Ureter (tissue), 1 donor: ENCODE measurements at regions not wholly inside any gene's neighbourhood (a gene's known extent, or its start where the extent isn't known, plus 50 kb on each side); places are given as distances from the start of the nearest gene placed in this dataset.
"Not testable (repeated sequence)": the region's sequence is repeated elsewhere in the genome, so short reads cannot be mapped to it uniquely, and the experiment has no call there.

Experiments used
- DNase-seq: peaks from one replicate; pipeline ENCODE4 v3.0.0-alpha.2; 2020; ENCODE audit warnings: low spot score
- donor health status: DM: yes; HTN: yes; CAD: no.

DNA sequence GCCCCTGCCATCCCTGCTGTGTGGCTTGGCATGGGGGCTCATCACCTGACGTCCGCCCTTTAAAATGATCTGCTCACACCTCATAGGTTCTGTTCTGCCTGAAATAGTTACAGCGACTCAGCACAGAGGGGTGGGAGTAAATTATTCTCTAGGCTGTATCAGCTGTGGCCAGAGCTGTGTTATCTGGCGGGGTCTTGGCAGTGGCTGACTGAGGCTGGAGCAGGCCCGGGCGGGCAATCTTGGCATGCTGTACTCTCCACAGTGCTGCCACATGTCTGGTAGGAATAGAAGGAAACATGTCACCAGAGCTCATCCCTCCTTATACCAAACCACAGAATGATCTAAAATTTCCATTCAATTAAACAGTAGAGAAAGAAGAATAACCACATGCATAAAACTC lies 499.9 kb upstream of the LMCD1 start:
- no peak for DNase-seq

DNA sequence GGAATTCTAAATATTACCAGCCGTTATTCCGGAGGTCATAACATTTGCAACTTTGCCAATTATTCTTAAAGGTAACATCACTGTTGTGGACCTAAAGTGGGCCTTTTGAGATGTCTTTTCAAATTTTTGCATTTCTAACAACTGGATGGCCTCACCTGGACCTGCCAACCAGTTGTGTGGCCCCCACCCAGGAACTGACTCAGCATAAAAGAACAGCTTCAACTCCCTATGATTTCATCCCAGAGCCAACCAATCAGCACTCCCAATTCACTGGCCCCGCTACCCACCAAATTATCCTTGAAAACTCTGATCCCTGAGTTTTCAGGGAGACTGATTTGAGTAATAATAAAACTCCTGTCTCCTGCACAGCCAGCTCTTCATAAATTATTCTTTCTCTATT lies 489.7 kb upstream of the LMCD1 start:
- DNase-seq: no peak

DNA sequence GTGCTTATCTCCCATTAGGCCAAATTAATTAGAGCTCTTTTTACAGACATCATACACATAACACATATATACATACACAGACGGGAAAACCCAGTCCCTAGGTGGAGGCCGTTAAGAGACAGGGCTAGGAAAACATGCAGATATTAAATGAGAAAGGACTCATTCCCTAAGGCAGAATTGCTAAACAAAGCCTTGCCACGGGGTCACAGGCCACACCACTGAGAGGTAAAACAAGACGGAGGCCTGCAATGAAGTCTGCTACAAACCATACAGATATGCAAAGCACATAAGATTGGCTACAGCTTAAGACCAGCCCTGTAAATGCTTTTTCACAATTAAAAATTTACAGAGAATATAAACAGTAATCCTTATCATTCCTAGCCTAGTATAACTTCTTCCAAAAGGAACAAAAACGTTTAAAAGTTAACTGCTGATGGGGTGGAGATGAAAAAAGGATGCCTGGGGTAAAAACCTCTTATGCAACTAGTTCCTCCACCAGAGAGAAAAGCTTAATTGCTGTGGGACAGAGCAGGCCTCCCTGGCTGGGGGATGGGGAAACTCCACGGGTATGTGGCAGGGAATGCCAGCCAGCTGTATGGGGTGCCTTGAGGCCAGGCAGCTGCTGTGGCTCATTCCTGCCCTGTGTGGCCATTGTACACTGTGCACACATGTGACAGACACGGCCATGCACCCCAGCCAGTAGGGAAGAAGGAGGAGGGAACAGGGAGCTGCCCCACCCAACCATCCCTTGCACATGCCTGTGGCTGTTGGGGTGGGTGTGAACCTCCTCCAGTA lies 481.4 kb upstream of the LMCD1 start:
- DNase-seq: no peak

DNA sequence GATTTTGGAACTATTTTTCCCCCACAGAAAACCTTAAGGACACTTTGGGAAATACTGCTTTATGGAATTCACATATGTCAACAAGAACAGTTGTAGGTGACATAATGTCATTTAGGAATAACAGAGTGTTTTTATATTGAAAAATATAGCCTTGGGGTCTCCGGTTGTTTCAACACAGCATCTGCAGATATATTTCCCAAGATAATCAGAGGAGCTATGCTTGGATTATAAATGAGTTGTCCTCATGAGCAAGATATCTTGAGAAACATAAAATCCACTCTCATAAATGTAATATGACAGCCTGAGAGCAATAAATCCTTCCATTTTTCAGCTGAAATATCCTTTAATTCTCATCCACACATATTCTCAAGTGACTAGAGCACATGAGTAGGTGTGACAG lies 473.7 kb upstream of the LMCD1 start:
- DNase-seq: no peak

DNA sequence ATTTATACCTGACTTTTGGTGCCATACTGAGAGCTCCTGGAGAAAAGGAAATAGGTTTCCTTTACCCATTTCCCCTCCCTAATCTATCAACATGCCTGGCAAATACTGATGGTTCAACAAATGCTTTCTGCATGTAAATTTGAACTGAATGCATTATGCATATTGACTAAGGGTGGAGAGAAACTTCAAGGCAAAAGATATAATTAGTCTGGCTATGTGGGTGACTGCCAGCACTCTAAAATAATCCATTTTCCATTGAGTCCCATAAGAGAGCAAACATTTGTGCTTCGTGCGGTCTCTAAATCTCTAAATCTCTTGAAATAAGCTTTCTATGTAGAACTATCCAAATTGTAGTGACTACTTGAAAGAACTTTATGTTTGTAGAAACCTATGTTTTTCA lies 451.3 kb upstream of the LMCD1 start:
- no peak for DNase-seq

DNA sequence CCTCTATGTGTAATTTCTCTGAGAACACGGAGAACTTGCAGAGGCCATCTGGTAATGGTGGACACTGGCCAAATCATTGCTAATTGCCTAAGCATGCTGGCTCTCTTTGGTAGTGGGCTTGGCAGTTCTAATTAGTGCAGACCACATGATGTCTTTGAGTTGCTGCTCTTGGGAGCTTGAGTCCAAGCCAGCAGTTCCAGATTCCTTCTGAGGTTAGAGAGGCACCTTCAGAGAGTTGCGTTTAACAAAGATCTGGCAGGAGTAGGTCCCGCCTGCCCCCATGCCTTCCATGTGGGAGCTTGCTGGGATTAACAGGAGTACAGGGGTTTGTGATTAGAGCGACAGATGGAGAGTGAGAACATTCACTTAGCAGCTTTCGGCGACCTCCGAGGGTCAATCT lies 449.0 kb upstream of the LMCD1 start:
- DNase-seq: no peak

DNA sequence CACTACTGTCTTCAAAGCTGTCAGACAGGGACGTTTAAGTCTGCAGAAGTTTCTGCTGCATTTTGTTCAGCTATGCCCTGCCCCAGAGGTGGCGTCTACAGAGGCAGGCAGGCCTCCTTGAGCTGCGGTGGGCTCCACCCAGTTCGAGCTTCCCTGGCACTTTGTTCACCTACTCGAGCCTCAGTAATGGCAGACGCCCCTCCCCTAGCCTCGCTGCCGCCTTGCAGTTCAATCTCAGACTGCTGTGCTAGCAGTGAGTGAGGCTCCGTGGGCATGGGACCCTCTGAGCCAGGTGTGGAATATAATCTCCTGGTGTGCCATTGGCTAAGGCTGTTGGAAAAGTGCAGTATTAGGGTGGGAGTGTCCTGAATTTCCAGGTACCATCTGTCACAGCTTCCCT lies 433.5 kb upstream of the LMCD1 start:
- not testable (repeated sequence) for DNase-seq

DNA sequence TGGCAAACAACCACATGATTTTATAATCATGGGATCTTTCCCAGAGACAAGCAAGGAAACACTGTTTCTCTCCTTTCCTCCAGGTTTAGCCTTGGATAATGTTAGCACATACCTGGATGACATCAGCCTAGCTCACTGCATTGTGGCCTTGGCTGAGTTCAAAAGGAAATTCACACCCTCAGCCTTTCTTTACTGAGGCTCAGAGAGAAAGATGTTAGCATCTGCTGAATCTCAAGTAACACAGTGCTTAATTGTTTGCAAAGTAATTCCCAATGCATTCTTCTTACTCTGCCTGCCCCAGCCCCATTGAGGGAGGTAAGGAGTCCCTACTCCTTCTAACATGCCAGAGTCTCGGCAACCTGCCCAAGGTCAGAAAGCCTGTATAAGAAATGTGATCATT lies 432.2 kb upstream of the LMCD1 start:
- no peak for DNase-seq

DNA sequence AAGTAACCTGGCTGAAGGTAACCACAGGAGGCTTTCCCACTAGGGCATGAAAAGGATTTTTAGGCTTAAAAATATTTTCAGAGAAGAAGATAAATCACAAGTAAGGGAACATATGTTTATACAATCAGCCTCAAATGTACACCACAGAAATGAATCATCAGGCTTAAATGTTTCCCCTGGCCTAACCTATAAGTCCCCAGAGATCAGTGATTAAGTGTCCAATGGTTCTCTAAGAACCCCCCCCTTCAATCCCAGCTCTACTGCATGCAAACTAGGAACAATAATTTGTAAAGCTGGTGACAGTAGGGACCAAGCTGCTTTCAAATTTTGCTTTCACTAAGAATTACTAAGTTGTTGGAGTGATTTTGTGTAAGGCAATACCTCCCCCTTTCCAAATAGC lies 431.6 kb upstream of the LMCD1 start:
- DNase-seq: no peak

DNA sequence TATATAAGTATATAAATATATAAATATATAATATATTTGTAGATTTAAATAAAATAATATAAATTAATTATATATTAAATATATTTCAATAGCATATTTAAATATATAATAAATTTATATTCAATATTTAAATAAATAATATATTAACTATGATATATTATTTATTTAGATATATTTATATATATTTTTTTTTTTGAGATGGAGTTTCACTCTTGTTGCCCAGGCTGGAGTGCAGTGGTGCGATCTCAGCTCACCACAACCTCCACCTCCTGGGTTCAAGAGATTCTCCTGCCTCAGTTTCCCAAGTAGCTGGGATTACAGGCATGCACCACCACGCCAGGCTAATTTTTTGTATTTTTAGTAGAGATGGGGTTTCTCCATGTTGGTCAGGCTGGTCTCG lies 426.9 kb upstream of the LMCD1 start:
- DNase-seq: not testable (repeated sequence)

DNA sequence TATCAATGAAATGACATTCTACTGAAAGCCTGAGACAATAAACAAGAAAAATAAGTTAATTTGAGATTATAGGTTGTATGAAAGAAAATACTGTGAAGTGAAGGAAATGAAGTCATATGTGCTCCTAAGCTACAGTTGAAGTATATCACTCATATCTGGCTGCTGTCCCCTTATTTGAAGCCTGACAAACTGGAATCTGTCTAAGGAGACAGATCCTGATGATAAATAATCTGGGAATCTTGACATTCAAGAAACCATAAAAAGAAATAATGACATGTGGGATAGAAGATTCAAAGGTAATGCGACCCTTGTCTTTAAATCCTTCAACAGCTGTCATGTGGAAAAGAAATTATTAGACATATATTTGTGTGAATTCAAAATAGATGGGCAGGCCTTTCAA lies 424.5 kb upstream of the LMCD1 start:
- no peak for DNase-seq

DNA sequence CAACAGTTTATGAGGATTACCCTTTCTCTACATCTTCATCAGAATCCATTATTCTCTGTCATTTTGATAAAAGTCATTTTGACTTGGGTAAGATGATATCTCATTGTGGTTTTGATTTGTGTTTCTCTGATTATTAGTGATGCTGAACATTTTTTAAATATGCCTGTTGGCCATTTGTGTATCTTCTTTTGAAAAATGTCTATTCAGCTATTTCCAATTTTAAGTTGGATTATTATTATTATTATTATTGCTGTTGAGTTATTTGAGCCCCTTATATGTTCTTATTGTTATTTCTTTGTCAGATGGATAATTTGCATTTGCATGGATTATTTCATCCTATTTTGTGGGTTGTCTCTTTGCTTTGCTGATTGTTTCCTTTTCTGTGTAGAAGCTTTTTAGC lies 421.2 kb upstream of the LMCD1 start:
- no peak for DNase-seq

DNA sequence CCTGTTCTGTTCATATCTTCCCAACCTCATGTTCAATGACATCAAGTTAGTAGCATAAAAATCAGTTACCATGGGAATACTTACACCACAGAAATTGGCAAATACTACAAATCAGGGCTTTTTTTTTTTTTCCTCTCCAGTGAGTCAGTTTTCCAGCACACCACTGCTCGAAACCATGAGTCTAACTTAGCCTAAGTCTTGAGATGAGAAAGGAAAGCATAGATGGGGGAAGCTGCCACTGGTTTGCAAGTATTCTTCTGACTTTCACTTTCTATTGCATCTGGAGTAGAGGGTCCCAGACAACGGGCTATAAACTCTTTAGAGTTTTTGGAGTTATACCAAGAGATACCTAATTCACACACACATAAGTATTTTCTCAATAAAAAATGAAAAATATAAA lies 416.1 kb upstream of the LMCD1 start:
- no peak for DNase-seq

DNA sequence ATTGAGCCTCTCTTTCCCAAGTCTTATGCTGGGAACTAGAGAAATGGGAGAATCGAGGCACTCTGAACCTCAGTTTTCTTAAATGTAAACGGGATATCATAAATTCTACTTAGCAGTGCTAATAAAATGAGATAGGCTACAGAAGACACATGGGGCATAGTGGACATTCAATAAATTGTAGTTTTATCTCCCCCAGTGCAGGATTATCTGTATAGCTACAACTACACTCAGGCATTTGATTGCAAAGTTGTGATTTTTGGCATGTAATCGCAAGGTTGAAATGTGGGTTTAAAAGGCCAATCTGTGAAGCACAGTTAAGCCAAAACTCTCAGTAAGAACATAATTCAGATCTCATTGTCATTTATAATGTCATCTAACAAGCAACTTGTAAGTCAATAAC lies 413.7 kb upstream of the LMCD1 start:
- DNase-seq: no peak

DNA sequence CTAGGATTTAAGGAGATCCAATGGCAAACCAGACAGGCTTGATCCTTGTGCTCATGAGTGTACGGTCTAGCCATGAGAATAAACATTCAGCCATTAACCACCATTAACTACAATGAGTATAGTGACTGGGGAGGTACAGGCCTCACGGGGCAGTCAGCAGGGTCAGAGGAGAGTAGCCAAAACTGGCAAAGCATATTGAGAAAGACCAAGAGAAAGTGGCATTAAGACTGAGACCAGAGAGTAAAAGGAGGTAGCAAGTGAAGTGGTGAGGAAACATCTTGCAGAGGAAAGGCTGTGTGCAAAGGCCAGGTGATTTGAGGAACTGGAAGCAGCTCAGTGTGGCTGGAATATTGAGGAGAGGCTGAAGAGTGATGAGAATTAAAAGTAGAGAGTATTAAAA lies 407.2 kb upstream of the LMCD1 start:
- no peak for DNase-seq

DNA sequence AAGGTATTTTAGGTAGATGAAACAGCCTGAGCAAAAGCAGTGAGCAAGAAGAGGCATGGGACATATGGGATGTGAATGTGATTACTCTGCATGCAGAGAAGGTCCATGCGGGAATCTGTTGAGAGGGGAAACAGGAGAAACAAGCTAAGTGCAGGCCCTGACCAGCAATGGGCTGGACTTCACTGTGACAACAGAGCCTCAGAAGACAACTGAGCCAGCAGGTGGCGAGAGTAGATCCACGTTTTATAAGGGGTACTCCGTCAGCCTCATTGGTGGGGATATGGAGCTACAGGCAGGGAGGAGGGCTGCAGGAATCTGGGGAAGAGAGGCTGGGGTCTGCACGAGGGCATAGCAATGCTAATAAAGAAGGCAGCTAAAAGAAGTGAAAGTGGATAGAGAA lies 405.9 kb upstream of the LMCD1 start:
- DNase-seq: no peak

DNA sequence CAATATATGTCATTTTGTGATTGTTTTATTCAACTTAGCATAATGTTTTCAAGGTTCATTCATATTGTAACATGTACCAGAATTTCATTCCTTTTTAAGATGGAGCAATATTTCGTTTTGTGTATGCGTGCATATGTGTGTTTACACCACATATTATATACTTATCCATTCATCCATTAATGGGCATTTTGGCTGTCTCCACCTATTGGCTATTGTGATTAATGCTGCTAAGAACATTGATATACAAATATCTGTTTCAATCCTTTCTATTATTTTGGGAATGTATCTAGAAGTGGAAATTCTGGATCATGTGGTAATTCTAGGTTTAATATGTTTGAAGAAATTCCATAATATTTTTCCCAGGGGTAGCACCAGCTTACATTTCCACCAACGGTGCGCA lies 403.9 kb upstream of the LMCD1 start:
- DNase-seq: no peak

DNA sequence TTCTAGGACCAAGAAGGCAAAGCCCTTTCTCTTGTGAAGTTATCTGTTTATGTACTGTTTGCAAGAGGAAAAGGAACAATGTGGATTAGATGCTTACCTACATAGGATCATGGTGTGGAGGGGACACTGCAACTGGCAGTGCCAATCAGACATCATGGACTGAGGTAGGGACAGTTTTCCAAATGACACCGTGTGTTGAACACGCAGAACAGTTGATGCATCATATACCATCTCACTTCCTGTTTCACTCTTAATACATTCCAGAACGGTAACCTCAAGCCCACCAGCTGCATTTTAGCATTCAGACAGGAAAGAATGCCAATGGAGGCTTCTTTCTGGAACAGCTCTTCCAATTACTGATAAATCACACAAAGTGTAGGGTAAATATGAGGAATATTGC lies 397.7 kb upstream of the LMCD1 start:
- DNase-seq: no peak

DNA sequence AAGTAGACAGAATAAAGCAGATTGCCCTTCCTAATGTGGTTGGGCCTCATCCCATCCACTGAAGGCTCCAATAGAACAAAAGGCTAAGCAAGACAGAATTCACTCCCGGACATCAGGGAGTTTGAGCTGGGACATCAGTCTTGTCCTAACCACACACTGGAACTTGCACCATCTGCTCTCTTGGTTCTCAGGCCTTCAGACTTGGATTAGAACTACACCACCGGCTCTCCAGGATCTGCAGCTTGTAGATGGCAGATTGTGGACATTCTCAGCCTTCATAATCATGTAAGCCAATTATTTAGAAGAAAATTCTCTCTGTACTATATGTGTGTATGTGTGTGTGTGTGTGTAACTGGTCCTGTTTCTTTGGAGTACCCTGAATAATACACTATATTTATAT lies 394.7 kb upstream of the LMCD1 start:
- no peak for DNase-seq

DNA sequence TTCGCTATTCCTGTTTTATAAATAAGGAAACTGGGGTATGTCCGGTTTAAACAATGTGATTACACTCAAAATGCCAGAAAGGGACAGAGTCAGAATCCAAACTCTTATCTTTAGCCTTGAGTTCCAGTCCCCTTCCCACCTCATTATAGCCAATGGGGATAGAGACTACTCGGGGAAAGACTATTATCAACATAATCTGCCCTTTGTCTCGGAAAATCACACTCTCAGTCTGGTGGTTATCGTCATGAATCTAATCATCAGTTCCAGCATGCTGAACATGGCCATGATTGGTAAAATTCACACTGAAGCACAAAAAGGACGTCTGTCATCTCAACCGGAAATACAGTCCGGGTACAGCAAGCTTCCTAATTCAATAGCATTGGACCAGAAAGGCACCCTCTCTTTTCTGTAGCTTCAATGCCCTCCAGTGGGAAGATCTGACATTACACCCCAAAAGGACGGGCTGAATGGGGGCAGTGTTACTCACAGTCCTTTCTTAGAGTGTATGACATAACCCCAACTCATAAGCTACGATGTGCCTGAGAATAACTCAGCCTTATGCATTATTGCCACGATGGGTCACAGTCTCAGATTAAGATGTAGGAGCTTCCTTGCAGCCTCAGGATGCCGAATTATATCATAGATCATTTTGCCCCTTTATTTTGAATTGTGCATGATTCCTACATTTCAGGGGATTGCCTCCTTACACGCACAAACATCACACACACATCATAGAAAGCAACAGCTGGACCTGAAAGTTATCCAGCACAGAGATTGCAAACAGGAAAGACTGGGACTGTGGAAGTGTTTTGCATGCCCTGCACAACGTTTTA lies 390.4 kb upstream of the LMCD1 start:
- DNase-seq: peak; percentile 75

DNA sequence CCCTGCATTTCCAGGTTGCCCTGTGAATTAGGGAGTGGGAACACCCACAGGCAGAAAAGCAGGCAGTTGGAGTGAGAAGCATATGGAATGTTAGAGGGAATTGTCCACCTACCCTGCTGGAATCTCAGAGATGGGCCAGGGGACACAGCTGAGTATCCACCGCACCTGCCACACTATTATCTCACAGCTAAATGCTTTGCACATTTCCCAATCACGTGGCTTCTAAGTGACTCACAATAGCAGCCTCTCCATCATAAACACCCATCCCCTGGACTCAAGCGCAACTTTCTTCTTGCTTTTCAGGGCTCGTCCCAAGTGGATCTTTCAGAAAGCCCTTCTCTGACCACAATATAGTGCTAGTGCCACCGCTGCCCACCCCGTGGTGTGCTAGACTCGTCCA lies 389.0 kb upstream of the LMCD1 start:
- DNase-seq: no peak

DNA sequence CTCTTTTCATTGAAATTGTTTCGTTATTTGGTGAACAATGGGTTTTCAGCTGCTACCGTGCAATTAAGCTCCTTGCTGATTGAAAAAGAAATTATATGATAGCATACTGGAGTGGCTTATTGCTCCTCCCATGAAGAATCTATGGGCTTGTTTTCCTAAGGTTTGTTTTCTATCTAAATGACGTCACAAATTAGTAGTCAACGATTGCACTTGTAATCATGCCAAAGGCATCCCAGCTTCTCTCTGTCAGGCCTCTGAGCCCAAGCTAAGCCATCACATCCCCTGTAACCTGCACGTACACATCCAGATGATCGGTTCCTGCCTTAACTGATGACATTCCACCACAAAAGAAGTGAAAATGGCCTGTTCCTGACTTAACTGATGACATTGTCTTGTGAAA lies 388.0 kb upstream of the LMCD1 start:
- DNase-seq: no peak

DNA sequence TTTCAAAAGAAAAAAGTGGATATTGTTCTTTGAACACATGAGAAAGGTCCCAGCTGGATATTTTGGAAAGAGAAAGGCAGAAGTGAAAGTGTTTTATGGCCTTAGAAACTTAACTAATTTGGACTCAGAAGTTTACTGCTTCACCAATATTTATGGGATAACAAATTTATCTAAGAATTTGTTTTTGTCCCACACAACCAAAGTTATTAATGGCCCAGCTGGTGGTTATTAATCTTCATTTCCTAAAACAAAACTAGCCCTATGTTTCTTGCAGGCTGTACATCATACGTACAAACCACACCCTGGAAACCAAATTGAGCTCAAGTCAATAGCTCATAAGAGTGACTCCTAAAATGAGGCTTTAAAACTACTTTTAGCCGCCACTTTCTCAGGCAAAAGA lies 372.9 kb upstream of the LMCD1 start:
- DNase-seq: no peak

DNA sequence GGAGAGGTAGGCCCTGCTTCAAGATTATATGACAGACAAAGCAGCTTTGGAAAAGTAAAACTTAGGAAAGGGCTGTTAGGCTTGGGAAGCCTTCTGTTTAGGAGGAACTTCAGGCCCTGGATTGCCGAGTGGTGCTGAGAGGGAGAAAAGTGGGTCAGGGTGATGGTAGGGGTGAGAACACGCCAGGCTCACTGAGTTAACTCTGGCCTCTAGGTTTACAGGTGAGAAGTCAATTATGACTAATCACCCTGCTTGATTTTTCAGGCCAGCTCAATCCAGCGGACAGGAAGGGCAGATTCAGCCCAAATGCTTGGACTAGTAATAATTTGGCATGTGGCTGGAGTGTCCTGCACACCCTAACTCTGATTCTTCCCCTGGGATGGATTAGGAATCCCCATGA lies 365.1 kb upstream of the LMCD1 start:
- no peak for DNase-seq
